PC-9 (cell line): ENCODE measurements at regions not wholly inside any gene's neighbourhood (a gene's known extent, or its start where the extent isn't known, plus 50 kb on each side); places are given as distances from the start of the nearest gene placed in this dataset.

Experiments used
- CTCF ChIP-seq: fragments of 200-600 bp; sonication (generic); conservative IDR thresholded peaks from 2 replicates; pipeline ENCODE4 v1.6.1; 2017; ENCODE audit warnings: mixed run types, antibody characterized with exemption, mild to moderate bottlenecking, moderate library complexity
- EZH2 ChIP-seq: fragments of 200-600 bp; sonication (generic); IDR thresholded peaks from 2 replicates; pipeline ENCODE4 v1.8.0; 2017; ENCODE audit warnings: antibody characterized with exemption, low read depth

- no peak for TF ChIP-seq CTCF
- TF ChIP-seq EZH2 = no peak
Measured at GRCh38 chr4:131113273-131113672, 2017.3 kb downstream of the C4orf33 start.
